Activated naive CD8-positive, alpha-beta T cell treated with anti-CD3 and anti-CD28 coated beads, Interleukin-2, amount 10 ng/mL, durations not matched to agents 7 days and 5 days (primary cell): ENCODE measurements at regions not wholly inside any gene's neighbourhood (a gene's known extent, or its start where the extent isn't known, plus 50 kb on each side); places are given as distances from the start of the nearest gene placed in this dataset.
"Not testable (repeated sequence)": the region's sequence is repeated elsewhere in the genome, so short reads cannot be mapped to it uniquely, and the experiment has no call there.

Experiments used
- ATAC-seq: fragments of 150-1000 bp; cut with Tn5 transposase; one replicate; pipeline ENCODE4 v1.10.0; 2021; ENCODE audit warnings: low read depth, moderate library complexity
- POLR2A ChIA-PET: fragments of 350-600 bp; sonication (Branson Sonifier 250); formaldehyde crosslinking; loops from one replicate; lab custom pipeline; 2021; ENCODE audit warnings: antibody characterized with exemption; lab: Charles Lee
- DNase-seq: peaks from one replicate; pipeline ENCODE4 v3.0.0; 2021
- H3K27ac Mint-ChIP-seq: one replicate; pipeline ENCODE4 v1.8.0; 2022; ENCODE audit warnings: mild to moderate bottlenecking, mixed read lengths
- H3K27me3 Mint-ChIP-seq: one replicate; pipeline ENCODE4 v1.8.0; 2022; ENCODE audit warnings: mild to moderate bottlenecking, moderate library complexity, mixed read lengths
- H3K36me3 Mint-ChIP-seq: one replicate; pipeline ENCODE4 v1.8.0; 2021; ENCODE audit warnings: mild to moderate bottlenecking, mixed read lengths
- H3K4me1 Mint-ChIP-seq: one replicate; pipeline ENCODE4 v1.8.0; 2021; ENCODE audit warnings: mixed read lengths
- H3K4me3 Mint-ChIP-seq: one replicate; pipeline ENCODE4 v1.8.0; 2022; ENCODE audit warnings: mild to moderate bottlenecking, moderate library complexity, mixed read lengths
- H3K9me3 Mint-ChIP-seq: one replicate; pipeline ENCODE4 v1.8.0; 2021; ENCODE audit warnings: mixed read lengths

- POLR2A ChIA-PET, result no interaction called here
- Mint-ChIP-seq H3K9me3 (no peaks in the 10 kb centered on the region), H3K4me1 (no peaks in the 10 kb centered on the region), H3K27ac (no peak overlapping the region), H3K4me3 (no peak overlapping the region), H3K36me3 (no peaks in the 10 kb centered on the region), H3K27me3 (peaks cover 3% of the 10 kb centered on the region)
- ATAC-seq, result no peak
- no peak for DNase-seq
Observed at GRCh38 chr4:124157396-124158083, 555.0 kb downstream of the ANKRD50 start.

- POLR2A ChIA-PET, result no interaction called here
- Mint-ChIP-seq H3K4me3 (no peak overlapping the region), H3K9me3 (no peaks in the 10 kb centered on the region), H3K36me3 (no peaks in the 10 kb centered on the region), H3K27me3 (peaks cover 3% of the 10 kb centered on the region), H3K4me1 (no peaks in the 10 kb centered on the region), H3K27ac (no peak overlapping the region)
- DNase-seq (no peak), ATAC-seq (no peak)
Observed at GRCh38 chr4:124163401-124163800, 549.1 kb downstream of the ANKRD50 start.

- Mint-ChIP-seq H3K36me3 (no peaks in the 10 kb centered on the region), H3K9me3 (no peaks in the 10 kb centered on the region), H3K4me1 (no peaks in the 10 kb centered on the region), H3K27ac (no peak overlapping the region), H3K27me3 (no peaks in the 10 kb centered on the region), H3K4me3 (no peak overlapping the region)
- POLR2A ChIA-PET, result no interaction called here
- no peak for DNase-seq
- ATAC-seq, result no peak
Observed at GRCh38 chr4:124167602-124168001, 544.9 kb downstream of the ANKRD50 start.

GRCh38 chr4:124169524-124169923 lies 543.0 kb downstream of the ANKRD50 start:
- H3K9me3 Mint-ChIP-seq, H3K4me3 Mint-ChIP-seq, ATAC-seq, H3K36me3 Mint-ChIP-seq, POLR2A ChIA-PET, H3K27me3 Mint-ChIP-seq, H3K4me1 Mint-ChIP-seq, DNase-seq, H3K27ac Mint-ChIP-seq: not testable (repeated sequence)

- POLR2A ChIA-PET, result no interaction called here
- no peaks in the 10 kb centered on the region for H3K4me1 Mint-ChIP-seq
- no peak overlapping the region for H3K27ac Mint-ChIP-seq
- no peak overlapping the region for H3K4me3 Mint-ChIP-seq
- DNase-seq (no peak), ATAC-seq (no peak)
- no peaks in the 10 kb centered on the region for H3K36me3 Mint-ChIP-seq
- no peaks in the 10 kb centered on the region for H3K9me3 Mint-ChIP-seq
- no peaks in the 10 kb centered on the region for H3K27me3 Mint-ChIP-seq
Observed at GRCh38 chr4:124173912-124174311, 538.6 kb downstream of the ANKRD50 start.

- DNase-seq (no peak), ATAC-seq (no peak)
- Mint-ChIP-seq H3K27me3 (no peaks in the 10 kb centered on the region), H3K27ac (no peak overlapping the region), H3K4me3 (no peak overlapping the region), H3K4me1 (no peaks in the 10 kb centered on the region), H3K36me3 (no peaks in the 10 kb centered on the region), H3K9me3 (no peaks in the 10 kb centered on the region)
- POLR2A ChIA-PET, result no interaction called here
Observed at GRCh38 chr4:124177647-124178425, 534.7 kb downstream of the ANKRD50 start.

- Mint-ChIP-seq H3K27ac (no peak overlapping the region), H3K27me3 (no peaks in the 10 kb centered on the region), H3K36me3 (no peaks in the 10 kb centered on the region), H3K4me3 (no peak overlapping the region), H3K9me3 (no peaks in the 10 kb centered on the region), H3K4me1 (no peaks in the 10 kb centered on the region)
- DNase-seq (no peak), ATAC-seq (no peak)
- POLR2A ChIA-PET, result no interaction called here
Observed at GRCh38 chr4:124178449-124179021, 534.0 kb downstream of the ANKRD50 start.

GRCh38 chr4:124179506-124180186 lies 532.9 kb downstream of the ANKRD50 start:
- H3K4me3 Mint-ChIP-seq, result no peak overlapping the region
- DNase-seq, result no peak
- H3K27ac Mint-ChIP-seq, result no peak overlapping the region
- H3K9me3 Mint-ChIP-seq, result no peaks in the 10 kb centered on the region
- ATAC-seq, result no peak
- H3K27me3 Mint-ChIP-seq, result no peaks in the 10 kb centered on the region
- no peaks in the 10 kb centered on the region for H3K4me1 Mint-ChIP-seq
- POLR2A ChIA-PET, result no interaction called here
- no peaks in the 10 kb centered on the region for H3K36me3 Mint-ChIP-seq

GRCh38 chr4:124181039-124181438 lies 531.5 kb downstream of the ANKRD50 start:
- H3K27ac Mint-ChIP-seq, result no peak overlapping the region
- H3K9me3 Mint-ChIP-seq, result no peaks in the 10 kb centered on the region
- H3K4me3 Mint-ChIP-seq, result no peak overlapping the region
- H3K27me3 Mint-ChIP-seq, result no peaks in the 10 kb centered on the region
- POLR2A ChIA-PET, result no interaction called here
- H3K4me1 Mint-ChIP-seq, result no peaks in the 10 kb centered on the region
- no peaks in the 10 kb centered on the region for H3K36me3 Mint-ChIP-seq
- no peak for ATAC-seq
- no peak for DNase-seq

- Mint-ChIP-seq H3K9me3 (no peaks in the 10 kb centered on the region), H3K4me3 (no peak overlapping the region), H3K27me3 (no peaks in the 10 kb centered on the region), H3K36me3 (no peaks in the 10 kb centered on the region), H3K4me1 (no peaks in the 10 kb centered on the region), H3K27ac (no peak overlapping the region)
- POLR2A ChIA-PET, result no interaction called here
- ATAC-seq (no peak), DNase-seq (no peak)
Observed at GRCh38 chr4:124183231-124183630, 529.3 kb downstream of the ANKRD50 start.

- no peaks in the 10 kb centered on the region for H3K4me1 Mint-ChIP-seq
- no peaks in the 10 kb centered on the region for H3K27me3 Mint-ChIP-seq
- no peak overlapping the region for H3K4me3 Mint-ChIP-seq
- no peak for DNase-seq
- H3K9me3 Mint-ChIP-seq, result no peaks in the 10 kb centered on the region
- H3K36me3 Mint-ChIP-seq, result no peaks in the 10 kb centered on the region
- no peak for ATAC-seq
- no peak overlapping the region for H3K27ac Mint-ChIP-seq
- POLR2A ChIA-PET, result no interaction called here
Observed at GRCh38 chr4:124183926-124184325, 528.6 kb downstream of the ANKRD50 start.

- Mint-ChIP-seq H3K27ac (no peak overlapping the region), H3K4me3 (no peak overlapping the region), H3K27me3 (no peaks in the 10 kb centered on the region), H3K4me1 (no peaks in the 10 kb centered on the region), H3K36me3 (no peaks in the 10 kb centered on the region), H3K9me3 (no peaks in the 10 kb centered on the region)
- POLR2A ChIA-PET, result no interaction called here
- no peak for DNase-seq
- ATAC-seq, result no peak
Observed at GRCh38 chr4:124184792-124185191, 527.7 kb downstream of the ANKRD50 start.

- no peak for ATAC-seq
- no peaks in the 10 kb centered on the region for H3K4me1 Mint-ChIP-seq
- POLR2A ChIA-PET, result no interaction called here
Observed at GRCh38 chr4:124188595-124188994, 523.9 kb downstream of the ANKRD50 start.

More at GRCh38 chr4:124188595-124188994, 523.9 kb downstream of the ANKRD50 start:
- no peaks in the 10 kb centered on the region for H3K27me3 Mint-ChIP-seq
- DNase-seq, result no peak
- H3K9me3 Mint-ChIP-seq, result no peaks in the 10 kb centered on the region
- H3K4me3 Mint-ChIP-seq, result no peak overlapping the region
- no peak overlapping the region for H3K27ac Mint-ChIP-seq
- H3K36me3 Mint-ChIP-seq, result no peaks in the 10 kb centered on the region
